OCI-LY7 (cell line): ENCODE measurements at regions not wholly inside any gene's neighbourhood (a gene's known extent, or its start where the extent isn't known, plus 50 kb on each side); places are given as distances from the start of the nearest gene placed in this dataset.

Source experiments
- CTCF ChIP-seq: fragments of 200-600 bp; sonication (generic); conservative IDR thresholded peaks from 2 replicates; pipeline ENCODE4 v1.5.1; 2014; ENCODE audit warnings: mild to moderate bottlenecking, antibody characterized with exemption, low read length, moderate library complexity, mixed read lengths
- EZH2phosphoT487 ChIP-seq: fragments of 200-600 bp; sonication (generic); IDR thresholded peaks from 2 replicates; pipeline ENCODE4 v1.6.1; 2018; ENCODE audit warnings: low read depth, borderline replicate concordance, mild to moderate bottlenecking, mixed run types, antibody characterized with exemption, low read length, moderate library complexity, mixed read lengths

GRCh38 chr11:116532066-116532465 is 240.7 kb downstream of the BUD13 start:
- no peak for TF ChIP-seq CTCF
- no peak for TF ChIP-seq EZH2phosphoT487
